HG02938 (cell line): ENCODE measurements at regions not wholly inside any gene's neighbourhood (a gene's known extent, or its start where the extent isn't known, plus 50 kb on each side); places are given as distances from the start of the nearest gene placed in this dataset.

Experiments
- ATAC-seq: cut with Tn5 transposase; IDR thresholded peaks from one replicate; pipeline ENCODE4 v1.9.1; 2021; ENCODE audit warnings: mild to moderate bottlenecking, moderate library complexity; ENCODE audit not compliant: unreplicated experiment

GRCh38 chr6:139568151-139568955 lies 193.9 kb upstream of the CITED2 start:
- no peak for ATAC-seq

GRCh38 chr6:139567095-139567494 lies 192.6 kb upstream of the CITED2 start:
- no peak for ATAC-seq

DNA sequence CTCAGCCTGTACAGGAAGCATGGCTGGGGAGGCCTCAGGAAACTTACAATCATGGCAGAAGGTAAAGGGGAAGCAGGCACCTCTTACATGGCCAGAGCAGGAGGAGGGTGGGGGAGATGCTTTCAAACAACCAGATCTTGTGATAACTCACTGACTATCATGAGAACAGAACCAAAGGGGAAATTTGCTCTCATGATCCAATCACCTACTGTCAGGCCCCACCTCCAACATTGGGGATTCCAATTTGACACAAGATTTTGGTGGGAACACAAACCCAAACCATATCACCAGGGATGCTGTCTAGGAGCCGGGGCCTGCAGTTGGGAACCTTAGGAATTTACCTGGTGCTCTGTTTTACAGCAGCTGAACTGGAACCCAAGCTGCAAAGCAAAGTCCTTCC lies 191.1 kb upstream of the CITED2 start:
- ATAC-seq: no peak

DNA sequence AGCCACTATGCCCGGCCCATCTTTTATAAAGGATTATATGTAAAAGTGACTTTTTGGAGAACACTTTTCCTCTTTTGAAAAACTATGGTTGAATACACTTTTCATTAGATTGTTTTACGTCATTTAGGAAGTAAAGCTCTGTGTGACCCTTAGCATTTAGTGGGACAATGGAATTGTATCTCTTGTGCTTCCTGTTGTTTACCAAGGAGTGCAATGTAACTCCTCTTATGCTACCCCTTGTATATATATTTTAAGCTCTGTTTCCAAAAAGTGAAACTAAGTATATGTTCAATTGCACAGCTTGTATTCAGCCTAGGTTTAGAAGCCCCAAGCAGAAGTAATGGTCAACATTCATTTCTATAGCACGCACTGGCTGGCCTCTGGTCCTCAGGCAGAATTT lies 183.1 kb upstream of the CITED2 start:
- no peak for ATAC-seq

- ATAC-seq: no peak
Measured at GRCh38 chr6:139556532-139556931, 182.1 kb upstream of the CITED2 start.

GRCh38 chr6:139553916-139554315 lies 179.5 kb upstream of the CITED2 start:
- no peak for ATAC-seq

GRCh38 chr6:139551376-139551775 lies 176.9 kb upstream of the CITED2 start:
- no peak for ATAC-seq

GRCh38 chr6:139550361-139550760 lies 175.9 kb upstream of the CITED2 start:
- no peak for ATAC-seq

GRCh38 chr6:139549561-139550070 lies 175.2 kb upstream of the CITED2 start:
- no peak for ATAC-seq

DNA sequence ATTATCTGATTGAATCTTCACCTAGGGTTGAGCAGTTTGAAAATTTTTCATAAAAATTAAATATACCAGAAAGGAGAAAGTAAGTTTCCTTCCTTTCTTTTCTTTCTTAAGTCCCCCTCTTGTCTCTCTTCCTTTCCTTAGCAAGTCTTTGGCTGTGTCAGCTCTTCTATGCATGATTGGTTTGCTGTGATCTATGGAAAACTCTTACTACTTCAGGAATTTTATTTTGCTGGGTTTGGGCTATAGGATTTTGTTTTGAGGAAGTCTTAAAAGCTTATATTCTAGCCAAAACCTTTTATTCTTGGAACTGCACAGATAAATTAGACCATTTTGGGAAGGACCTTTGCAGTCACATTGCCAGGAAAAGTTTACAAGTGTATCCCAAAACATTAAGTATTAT lies 173.4 kb upstream of the CITED2 start:
- no peak for ATAC-seq

GRCh38 chr6:139547122-139547776 lies 172.8 kb upstream of the CITED2 start:
- no peak for ATAC-seq

- ATAC-seq: no peak
Measured at GRCh38 chr6:139546106-139546472, 171.6 kb upstream of the CITED2 start.

- no peak for ATAC-seq
Measured at GRCh38 chr6:139545206-139546105, 171.0 kb upstream of the CITED2 start.

DNA sequence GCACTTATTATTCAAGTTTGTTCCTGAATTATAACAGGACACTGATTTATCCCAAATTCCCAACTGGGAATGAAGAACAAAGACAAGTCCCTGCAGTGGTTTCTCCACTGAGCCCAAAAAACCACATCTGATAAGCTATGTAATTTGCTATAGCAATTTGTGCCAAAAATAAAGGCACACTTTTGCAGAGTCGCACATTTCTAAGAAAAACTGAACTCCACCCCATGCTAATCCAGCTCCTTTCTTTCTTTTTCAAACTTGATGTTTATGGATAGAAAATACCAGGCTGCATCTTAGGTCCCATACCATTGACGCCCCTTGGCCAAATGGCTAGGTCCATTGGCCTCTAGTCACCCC lies 170.2 kb upstream of the CITED2 start:
- ATAC-seq: no peak

DNA sequence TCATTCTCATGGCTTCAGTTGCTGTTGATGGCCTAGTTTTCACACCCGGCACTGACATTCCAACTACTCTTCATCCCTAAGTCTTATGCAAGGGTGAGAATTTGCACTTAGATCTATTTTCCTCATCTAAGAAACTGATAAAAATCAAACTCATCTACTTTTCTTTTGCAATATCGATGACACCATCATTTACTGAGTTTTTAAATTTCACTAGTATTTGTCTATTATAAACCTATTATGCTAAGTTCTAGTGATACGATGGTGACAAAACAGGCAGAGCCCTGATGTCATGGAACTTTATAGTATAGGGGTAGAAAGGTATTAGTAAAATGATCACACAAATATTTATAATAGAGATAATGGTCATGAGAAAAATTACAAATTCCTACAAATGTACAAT lies 167.9 kb upstream of the CITED2 start:
- no peak for ATAC-seq

- ATAC-seq: no peak
Measured at GRCh38 chr6:139540894-139541293, 166.4 kb upstream of the CITED2 start.

GRCh38 chr6:139540276-139540675 lies 165.8 kb upstream of the CITED2 start:
- ATAC-seq: no peak

GRCh38 chr6:139539852-139540251 lies 165.4 kb upstream of the CITED2 start:
- ATAC-seq: no peak

- ATAC-seq: no peak
Measured at GRCh38 chr6:139538366-139538765, 163.9 kb upstream of the CITED2 start.

GRCh38 chr6:139536751-139537617 lies 162.5 kb upstream of the CITED2 start:
- ATAC-seq: no peak
